Activated CD4-positive, alpha-beta T cell treated with anti-CD3 and anti-CD28 coated beads, Interleukin-10, Interleukin-2, amounts not matched to agents 100 ng/mL and 50 ng/mL, durations not matched to agents 16 hours and 8 hours (primary cell): ENCODE measurements at regions not wholly inside any gene's neighbourhood (a gene's known extent, or its start where the extent isn't known, plus 50 kb on each side); places are given as distances from the start of the nearest gene placed in this dataset.
"Not testable (repeated sequence)": the region's sequence is repeated elsewhere in the genome, so short reads cannot be mapped to it uniquely, and the experiment has no call there.

Source experiments
- DNase-seq: peaks from one replicate; pipeline ENCODE4 v3.0.0-alpha.2; 2020

GRCh38 chr6:122220254-122220653 lies 179.2 kb upstream of the HSF2 start:
- no peak for DNase-seq

- DNase-seq, result no peak
These were observed 176.7 kb upstream of the HSF2 start for GRCh38 chr6:122222761-122223160.

GRCh38 chr6:122223251-122223650 lies 176.2 kb upstream of the HSF2 start:
- no peak for DNase-seq

GRCh38 chr6:122238861-122239260 lies 160.6 kb upstream of the HSF2 start:
- DNase-seq, result no peak

GRCh38 chr6:122246906-122247658 lies 152.4 kb upstream of the HSF2 start:
- no peak for DNase-seq

- no peak for DNase-seq
These were observed 151.3 kb upstream of the HSF2 start for GRCh38 chr6:122248001-122248669.

GRCh38 chr6:122248844-122249243 lies 150.6 kb upstream of the HSF2 start:
- no peak for DNase-seq

GRCh38 chr6:122258839-122259238 lies 140.6 kb upstream of the HSF2 start:
- DNase-seq, result no peak

- DNase-seq, result no peak
These were observed 134.9 kb upstream of the HSF2 start for GRCh38 chr6:122264557-122264956.

GRCh38 chr6:122265755-122266154 lies 133.7 kb upstream of the HSF2 start:
- DNase-seq, result no peak

GRCh38 chr6:122268394-122268793 lies 131.1 kb upstream of the HSF2 start:
- no peak for DNase-seq

GRCh38 chr6:122276637-122277036 lies 122.8 kb upstream of the HSF2 start:
- DNase-seq, result no peak

GRCh38 chr6:122280105-122281021 lies 119.1 kb upstream of the HSF2 start:
- DNase-seq, result not testable (repeated sequence)

- no peak for DNase-seq
These were observed 115.6 kb upstream of the HSF2 start for GRCh38 chr6:122283884-122284283.

GRCh38 chr6:122284848-122285247 lies 114.6 kb upstream of the HSF2 start:
- DNase-seq, result no peak

- DNase-seq, result no peak
These were observed 114.0 kb upstream of the HSF2 start for GRCh38 chr6:122285292-122285913.

GRCh38 chr6:122286512-122286911 lies 112.9 kb upstream of the HSF2 start:
- no peak for DNase-seq

- DNase-seq, result no peak
These were observed 109.5 kb upstream of the HSF2 start for GRCh38 chr6:122289762-122290539.

GRCh38 chr6:122297010-122297409 lies 102.4 kb upstream of the HSF2 start:
- DNase-seq, result no peak

- DNase-seq, result no peak
These were observed 97.4 kb upstream of the HSF2 start for GRCh38 chr6:122302067-122302466.

GRCh38 chr6:122307577-122307976 lies 91.9 kb upstream of the HSF2 start:
- DNase-seq, result no peak

GRCh38 chr6:122308074-122308473 lies 91.4 kb upstream of the HSF2 start:
- DNase-seq, result no peak
